ENCODE measurements at regions not wholly inside any gene's neighbourhood (a gene's known extent, or its start where the extent isn't known, plus 50 kb on each side); places are given as distances from the start of the nearest gene placed in this dataset.

DNA sequence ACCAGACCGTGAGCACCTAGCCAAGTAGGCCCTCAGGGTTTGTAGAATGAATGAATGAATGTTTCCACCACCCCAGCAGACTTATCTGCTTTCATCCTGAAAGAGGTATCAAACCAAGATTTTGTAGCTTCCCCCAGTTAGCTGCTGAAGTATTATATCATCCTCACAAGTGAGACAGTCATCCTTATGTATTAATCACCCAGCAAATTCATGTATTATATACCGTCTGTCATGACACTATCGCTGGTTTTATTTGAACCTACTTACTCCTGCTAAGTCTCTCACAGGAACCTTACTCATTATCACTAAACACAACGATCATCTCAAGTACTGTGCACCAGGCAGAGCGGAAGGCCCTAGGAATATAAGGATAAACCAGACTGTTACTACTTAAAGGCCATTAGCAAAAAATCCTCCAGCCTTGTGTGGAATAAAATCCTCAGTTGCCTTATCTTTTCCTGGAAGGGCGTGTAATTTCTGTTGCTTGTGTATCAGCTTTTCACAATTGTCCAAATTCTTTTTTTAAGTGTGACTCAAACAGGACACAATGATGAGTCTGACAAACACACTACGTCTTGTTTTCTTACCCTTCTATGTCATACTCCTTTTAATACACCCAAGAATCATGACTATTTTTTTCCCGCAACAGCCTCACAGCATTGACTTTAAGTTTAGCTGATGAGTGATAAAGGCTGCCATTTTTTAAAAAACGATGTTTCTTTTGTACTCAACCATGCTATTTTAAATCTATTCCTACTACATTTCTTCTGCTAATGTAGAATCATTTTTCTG lies 176.1 kb upstream of the KLF14 start:
- Histone ChIP-seq H2AK5ac (ENCODE audit: low read length, severe bottlenecking) (peak overlapping the region; percentile 10), H3K79me1 (replicated peaks; ENCODE audit: low read length, poor library complexity, severe bottlenecking) (no peaks in the 10 kb centered on the region), H3K9ac (ENCODE audit: low read length) (peak overlapping the region; percentile 97), H3K9me3 (ENCODE audit: control insufficient read depth, low read length) (no peaks in the 10 kb centered on the region), H2BK5ac (ENCODE audit: low read depth, low read length, poor library complexity, severe bottlenecking) (no peak overlapping the region), H3K27ac (ENCODE audit: low read length, poor library complexity, severe bottlenecking) (peak overlapping the region; percentile 99), H3K14ac (ENCODE audit: low read length in 2 of 2) (peak overlapping the region in 1 of 2 experiments; percentile 14), H3K4me3 (ENCODE audit: insufficient read depth in 1 of 2, low read depth in 1 of 2, low read length in 2 of 2) (peak overlapping the region; percentile 48 to 91), H3K36me3 (ENCODE audit: control insufficient read depth in 1 of 2, insufficient read depth in 2 of 2, low read depth in 1 of 2, low read length in 2 of 2) (peaks cover 16 to 61% of the 10 kb centered on the region in 2 experiments), H3K27me3 (ENCODE audit: control insufficient read depth in 1 of 2, insufficient read depth in 1 of 2, low read length in 2 of 2) (no peaks in the 10 kb centered on the region), H3K23ac (ENCODE audit: low read length in 2 of 2) (no peak overlapping the region), H3K4ac (ENCODE audit: low read depth in 1 of 2, low read length in 2 of 2) (peak overlapping the region; percentile 1 to 52), H3K4me2 (ENCODE audit: low read length, poor library complexity, severe bottlenecking) (peak overlapping the region; percentile 50), H4K91ac (ENCODE audit: low read length) (peak overlapping the region; percentile 5), H2AFZ (ENCODE audit: low read depth, low read length) (no peak overlapping the region), H3K4me1 (ENCODE audit: control insufficient read depth, insufficient read depth, low read depth, low read length) (peaks cover 18% of the 10 kb centered on the region), H2BK120ac (ENCODE audit: low read depth, low read length) (peak overlapping the region; percentile 21), H2BK15ac (ENCODE audit: low read depth, poor library complexity, severe bottlenecking) (no peak overlapping the region), H2BK12ac (ENCODE audit: low read length in 2 of 2) (peak overlapping the region; percentile 50 to 51), H3K18ac (ENCODE audit: low read depth in 1 of 2, low read length in 2 of 2) (peak overlapping the region; percentile 76 to 79), H4K8ac (ENCODE audit: low read length) (peak overlapping the region; percentile 83)
- peak; percentile 81 for DNase-seq
- 17% methylated on average over 7 of the region's 9 CpGs for WGBS

DNA sequence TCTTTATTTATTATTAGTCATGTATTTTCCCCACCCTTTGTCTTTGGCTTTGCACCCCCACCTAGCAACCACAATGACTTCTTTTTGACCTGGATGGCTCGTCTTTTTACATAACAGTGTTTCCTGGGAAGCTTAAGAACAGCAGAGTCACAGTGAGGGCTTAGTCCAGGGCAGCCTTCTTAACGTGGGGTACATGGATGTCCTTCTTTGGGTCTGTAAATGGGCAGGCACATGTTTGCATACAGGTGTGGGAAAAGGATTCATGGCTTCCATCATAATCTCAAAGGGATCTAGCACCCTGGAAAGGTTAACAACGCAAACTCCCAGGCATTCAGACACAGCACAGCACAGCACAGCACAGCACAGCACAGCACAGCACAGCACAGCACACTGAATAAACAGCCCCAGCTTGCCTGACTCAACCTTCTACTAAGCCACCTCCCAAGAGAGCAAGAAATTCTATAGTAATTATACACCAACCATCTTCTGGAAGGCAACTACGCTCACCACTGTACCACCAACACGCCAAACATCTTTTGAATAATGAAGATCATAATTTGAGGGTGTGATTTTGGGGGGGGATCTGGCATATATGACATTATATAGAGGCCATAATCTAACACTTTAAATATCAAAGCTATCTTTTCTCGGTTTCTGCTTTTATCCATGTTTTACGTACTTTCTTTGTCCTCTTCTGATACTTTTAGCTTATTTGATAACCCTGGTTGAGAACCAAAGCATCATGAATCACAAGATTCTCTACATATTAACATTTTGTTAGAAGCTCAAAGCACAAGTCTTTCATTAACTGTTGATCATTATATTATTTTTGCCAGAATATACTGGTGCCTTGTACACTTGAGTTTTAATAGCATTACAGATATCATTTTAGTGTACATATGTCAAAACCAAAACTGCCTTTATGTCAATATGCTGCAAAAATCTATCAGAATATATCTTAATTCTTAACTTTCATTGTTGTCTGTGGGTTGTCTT lies 177.2 kb upstream of the KLF14 start:
- Histone ChIP-seq H2AK5ac (ENCODE audit: low read length, severe bottlenecking) (peak overlapping the region; percentile 69), H3K4me2 (ENCODE audit: low read length, poor library complexity, severe bottlenecking) (peak overlapping the region; percentile 39), H3K9ac (ENCODE audit: low read length) (peak overlapping the region; percentile 97), H3K4ac (ENCODE audit: low read depth in 1 of 2, low read length in 2 of 2) (peak overlapping the region; percentile 42 to 55), H3K4me3 (ENCODE audit: insufficient read depth in 1 of 2, low read depth in 1 of 2, low read length in 2 of 2) (peak overlapping the region; percentile 55 to 91), H4K8ac (ENCODE audit: low read length) (peak overlapping the region; percentile 59), H2BK12ac (ENCODE audit: low read length in 2 of 2) (peak overlapping the region; percentile 59 to 85), H3K27ac (ENCODE audit: low read length, poor library complexity, severe bottlenecking) (peak overlapping the region; percentile 99), H3K27me3 (ENCODE audit: control insufficient read depth in 1 of 2, insufficient read depth in 1 of 2, low read length in 2 of 2) (no peaks in the 10 kb centered on the region), H3K14ac (ENCODE audit: low read length in 2 of 2) (peak overlapping the region in 1 of 2 experiments; percentile 68), H2BK15ac (ENCODE audit: low read depth, poor library complexity, severe bottlenecking) (no peak overlapping the region), H3K36me3 (ENCODE audit: control insufficient read depth in 1 of 2, insufficient read depth in 2 of 2, low read depth in 1 of 2, low read length in 2 of 2) (peaks cover 9 to 55% of the 10 kb centered on the region in 2 experiments), H4K91ac (ENCODE audit: low read length) (peak overlapping the region; percentile 52), H3K4me1 (ENCODE audit: control insufficient read depth, insufficient read depth, low read depth, low read length) (peaks cover 16% of the 10 kb centered on the region), H3K79me1 (replicated peaks; ENCODE audit: low read length, poor library complexity, severe bottlenecking) (peaks cover 2% of the 10 kb centered on the region), H2BK5ac (ENCODE audit: low read depth, low read length, poor library complexity, severe bottlenecking) (peak overlapping the region; percentile 33), H3K23ac (ENCODE audit: low read length in 2 of 2) (no peak overlapping the region), H3K18ac (ENCODE audit: low read depth in 1 of 2, low read length in 2 of 2) (peak overlapping the region; percentile 45 to 84), H2AFZ (ENCODE audit: low read depth, low read length) (no peak overlapping the region), H3K9me3 (ENCODE audit: control insufficient read depth, low read length) (no peaks in the 10 kb centered on the region), H2BK120ac (ENCODE audit: low read depth, low read length) (no peak overlapping the region)
- 4% methylated on average over 5 of the region's 7 CpGs for WGBS
- peak; percentile 77 for DNase-seq

- Histone ChIP-seq H3K14ac (ENCODE audit: low read length in 2 of 2) (peak overlapping the region in 1 of 2 experiments; percentile 76), H3K79me1 (replicated peaks; ENCODE audit: low read length, poor library complexity, severe bottlenecking) (peaks cover 4% of the 10 kb centered on the region), H3K9ac (ENCODE audit: low read length) (peak overlapping the region; percentile 97), H3K4ac (ENCODE audit: low read depth in 1 of 2, low read length in 2 of 2) (peak overlapping the region; percentile 73 to 90), H3K23ac (ENCODE audit: low read length in 2 of 2) (no peak overlapping the region), H3K4me2 (ENCODE audit: low read length, poor library complexity, severe bottlenecking) (peak overlapping the region; percentile 45), H2AFZ (ENCODE audit: low read depth, low read length) (no peak overlapping the region), H2AK5ac (ENCODE audit: low read length, severe bottlenecking) (peak overlapping the region; percentile 85), H2BK12ac (ENCODE audit: low read length in 2 of 2) (no peak overlapping the region), H3K9me3 (ENCODE audit: control insufficient read depth, low read length) (no peaks in the 10 kb centered on the region), H3K27ac (ENCODE audit: low read length, poor library complexity, severe bottlenecking) (peak overlapping the region; percentile 99), H4K91ac (ENCODE audit: low read length) (peak overlapping the region; percentile 70), H3K27me3 (ENCODE audit: control insufficient read depth in 1 of 2, insufficient read depth in 1 of 2, low read length in 2 of 2) (no peaks in the 10 kb centered on the region), H2BK15ac (ENCODE audit: low read depth, poor library complexity, severe bottlenecking) (no peak overlapping the region), H3K18ac (ENCODE audit: low read depth in 1 of 2, low read length in 2 of 2) (peak overlapping the region; percentile 74 to 91), H3K4me1 (ENCODE audit: control insufficient read depth, insufficient read depth, low read depth, low read length) (peaks cover 19% of the 10 kb centered on the region), H4K8ac (ENCODE audit: low read length) (peak overlapping the region; percentile 31), H3K4me3 (ENCODE audit: insufficient read depth in 1 of 2, low read depth in 1 of 2, low read length in 2 of 2) (peak overlapping the region; percentile 42 to 91), H3K36me3 (ENCODE audit: control insufficient read depth in 1 of 2, insufficient read depth in 2 of 2, low read depth in 1 of 2, low read length in 2 of 2) (peaks cover 9 to 45% of the 10 kb centered on the region in 2 experiments), H2BK120ac (ENCODE audit: low read depth, low read length) (peak overlapping the region; percentile 64), H2BK5ac (ENCODE audit: low read depth, low read length, poor library complexity, severe bottlenecking) (peak overlapping the region; percentile 91)
- WGBS = 2% methylated on average over 5 of the region's 7 CpGs
- peak; percentile 80 for DNase-seq
These were observed 178.3 kb upstream of the KLF14 start for GRCh38 chr7:130912082-130912861.

Measured in mesenchymal stem cell (in vitro differentiated cells and primary cell).